GM18498 (cell line): ENCODE measurements at regions not wholly inside any gene's neighbourhood (a gene's known extent, or its start where the extent isn't known, plus 50 kb on each side); places are given as distances from the start of the nearest gene placed in this dataset.

Experiments
- ATAC-seq: cut with Tn5 transposase; IDR thresholded peaks from one replicate; pipeline ENCODE4 v1.9.1; 2021; ENCODE audit warnings: mild to moderate bottlenecking, moderate library complexity; ENCODE audit not compliant: unreplicated experiment

- ATAC-seq: no peak
These were observed 120.2 kb downstream of the EMP1 start for GRCh38 chr12:13316587-13317246.

GRCh38 chr12:13313886-13314285 lies 117.4 kb downstream of the EMP1 start:
- no peak for ATAC-seq

GRCh38 chr12:13311551-13311950 lies 115.0 kb downstream of the EMP1 start:
- ATAC-seq: no peak

- no peak for ATAC-seq
These were observed 110.8 kb downstream of the EMP1 start for GRCh38 chr12:13307143-13307816.

- no peak for ATAC-seq
These were observed 108.4 kb downstream of the EMP1 start for GRCh38 chr12:13304924-13305323.

GRCh38 chr12:13299457-13299856 lies 102.9 kb downstream of the EMP1 start:
- ATAC-seq: no peak

GRCh38 chr12:13293096-13293495 lies 96.6 kb downstream of the EMP1 start:
- ATAC-seq: no peak

- ATAC-seq: no peak
These were observed 93.2 kb downstream of the EMP1 start for GRCh38 chr12:13289653-13290289.

GRCh38 chr12:13288937-13289652 lies 92.6 kb downstream of the EMP1 start:
- ATAC-seq: no peak

- ATAC-seq: no peak
These were observed 92.0 kb downstream of the EMP1 start for GRCh38 chr12:13288501-13288900.

GRCh38 chr12:13283867-13284266 lies 87.3 kb downstream of the EMP1 start:
- ATAC-seq: no peak

GRCh38 chr12:13282861-13283260 lies 86.3 kb downstream of the EMP1 start:
- ATAC-seq: no peak

- ATAC-seq: peak; percentile 65
These were observed 81.8 kb downstream of the EMP1 start for GRCh38 chr12:13278249-13278787.

GRCh38 chr12:13277293-13277692 lies 80.8 kb downstream of the EMP1 start:
- ATAC-seq: no peak

- no peak for ATAC-seq
These were observed 78.9 kb downstream of the EMP1 start for GRCh38 chr12:13275241-13276085.

- no peak for ATAC-seq
These were observed 77.3 kb downstream of the EMP1 start for GRCh38 chr12:13273850-13274249.

- no peak for ATAC-seq
These were observed 76.6 kb downstream of the EMP1 start for GRCh38 chr12:13273097-13273496.

- no peak for ATAC-seq
These were observed 74.3 kb downstream of the EMP1 start for GRCh38 chr12:13270817-13271216.
